ENCODE measurements at regions not wholly inside any gene's neighbourhood (a gene's known extent, or its start where the extent isn't known, plus 50 kb on each side); places are given as distances from the start of the nearest gene placed in this dataset.
A peak's percentile ranks its signal among the peaks of the same experiment; 100 is the strongest.

DNA sequence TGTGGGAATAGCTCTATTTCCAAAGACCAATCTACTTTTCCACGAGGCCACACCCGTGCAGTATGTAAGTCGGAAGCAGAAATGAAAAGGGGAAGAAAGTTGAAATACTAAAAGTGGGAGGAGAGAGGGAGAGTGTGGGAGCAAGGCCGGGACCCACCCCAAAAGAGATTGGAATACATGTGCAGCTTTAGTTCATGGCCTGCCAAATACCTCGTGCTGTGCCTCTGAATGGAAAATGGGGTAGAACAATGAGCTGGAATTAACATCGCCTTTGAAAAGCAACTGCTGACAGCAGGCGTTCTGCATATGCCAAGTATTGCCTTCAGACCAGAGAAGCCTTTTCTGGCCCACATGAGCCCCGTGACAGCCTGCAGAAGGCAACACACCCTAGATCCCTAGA is 155.6 kb downstream of the CD83 start:
- Mint-ChIP-seq H3K27me3 (ENCODE audit: unreplicated experiment) (peaks cover 5% of the 10 kb centered on the region), H3K4me1 (ENCODE audit: unreplicated experiment) (peaks cover 25% of the 10 kb centered on the region), H3K4me3 (ENCODE audit: unreplicated experiment) (no peak overlapping the region), H3K27ac (ENCODE audit: unreplicated experiment) (no peak overlapping the region), H3K36me3 (ENCODE audit: unreplicated experiment) (no peaks in the 10 kb centered on the region), H3K9me3 (ENCODE audit: unreplicated experiment) (no peaks in the 10 kb centered on the region)
- TF ChIP-seq CTCF (IDR thresholded peaks at IDR 0.05), result no peak
- DNase-seq (ENCODE audit: extremely low spot score, unreplicated experiment), result no peak

GRCh38 chr6:14274016-14274415 is 156.4 kb downstream of the CD83 start:
- TF ChIP-seq CTCF (IDR thresholded peaks at IDR 0.05), result no peak
- H3K27me3 Mint-ChIP-seq (ENCODE audit: unreplicated experiment), result peaks cover 5% of the 10 kb centered on the region
- peaks cover 25% of the 10 kb centered on the region for H3K4me1 Mint-ChIP-seq (ENCODE audit: unreplicated experiment)
- no peaks in the 10 kb centered on the region for H3K9me3 Mint-ChIP-seq (ENCODE audit: unreplicated experiment)
- H3K27ac Mint-ChIP-seq (ENCODE audit: unreplicated experiment), result no peak overlapping the region
- DNase-seq (ENCODE audit: extremely low spot score, unreplicated experiment), result peak; percentile 48
- no peaks in the 10 kb centered on the region for H3K36me3 Mint-ChIP-seq (ENCODE audit: unreplicated experiment)
- H3K4me3 Mint-ChIP-seq (ENCODE audit: unreplicated experiment), result no peak overlapping the region

GRCh38 chr6:14274546-14275492 is 157.2 kb downstream of the CD83 start:
- Mint-ChIP-seq H3K27ac (ENCODE audit: unreplicated experiment) (no peak overlapping the region), H3K27me3 (ENCODE audit: unreplicated experiment) (peaks cover 5% of the 10 kb centered on the region), H3K9me3 (ENCODE audit: unreplicated experiment) (no peaks in the 10 kb centered on the region), H3K4me1 (ENCODE audit: unreplicated experiment) (peaks cover 25% of the 10 kb centered on the region), H3K4me3 (ENCODE audit: unreplicated experiment) (no peak overlapping the region), H3K36me3 (ENCODE audit: unreplicated experiment) (no peaks in the 10 kb centered on the region)
- peak; percentile 27 for DNase-seq (ENCODE audit: extremely low spot score, unreplicated experiment)
- TF ChIP-seq CTCF (IDR thresholded peaks at IDR 0.05), result no peak

DNA sequence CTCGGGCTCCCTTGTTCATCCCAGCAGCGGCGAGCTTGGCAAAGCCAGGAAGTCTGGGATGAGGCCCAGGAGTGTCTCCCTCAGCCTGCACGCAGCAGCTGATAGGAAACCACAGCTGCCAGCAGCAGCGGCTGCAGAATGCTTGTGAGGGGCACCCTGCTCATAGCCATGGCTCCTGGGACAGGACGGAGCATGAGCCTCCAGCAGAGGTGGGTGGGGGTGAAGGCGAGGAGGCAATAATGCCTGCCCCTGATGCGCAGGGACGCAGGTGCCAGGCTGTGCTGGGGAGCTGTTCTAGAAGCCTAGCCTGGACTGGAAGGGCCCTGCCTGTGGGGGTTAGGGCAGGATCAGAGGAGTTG is 157.9 kb downstream of the CD83 start:
- peaks cover 5% of the 10 kb centered on the region for H3K27me3 Mint-ChIP-seq (ENCODE audit: unreplicated experiment)
- DNase-seq (ENCODE audit: extremely low spot score, unreplicated experiment), result peak; percentile 70
- H3K4me3 Mint-ChIP-seq (ENCODE audit: unreplicated experiment), result no peak overlapping the region
- peaks cover 4% of the 10 kb centered on the region for H3K9me3 Mint-ChIP-seq (ENCODE audit: unreplicated experiment)
- no peaks in the 10 kb centered on the region for H3K36me3 Mint-ChIP-seq (ENCODE audit: unreplicated experiment)
- H3K27ac Mint-ChIP-seq (ENCODE audit: unreplicated experiment), result no peak overlapping the region
- no peak for TF ChIP-seq CTCF (IDR thresholded peaks at IDR 0.05)
- peaks cover 25% of the 10 kb centered on the region for H3K4me1 Mint-ChIP-seq (ENCODE audit: unreplicated experiment)

DNA sequence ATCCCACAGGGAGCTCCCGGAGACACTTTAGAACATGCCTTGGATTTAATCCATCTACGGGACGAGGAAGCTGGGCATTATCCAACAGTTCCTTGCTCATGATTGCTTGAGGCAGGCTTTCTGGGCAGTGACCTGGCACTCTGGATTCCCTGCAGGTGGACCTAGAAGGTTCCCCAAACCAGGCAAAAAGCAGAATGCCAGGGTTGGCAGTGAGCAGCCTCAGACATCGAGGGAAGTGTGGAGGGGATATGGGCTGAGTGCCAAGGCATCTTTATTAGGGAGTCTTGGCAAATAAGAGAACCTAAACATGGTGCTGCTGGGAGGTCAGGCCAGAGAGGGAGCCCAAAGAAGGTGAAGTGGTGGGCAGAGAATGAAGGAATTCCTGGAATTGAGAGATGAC is 158.5 kb downstream of the CD83 start:
- H3K27me3 Mint-ChIP-seq (ENCODE audit: unreplicated experiment), result peaks cover 5% of the 10 kb centered on the region
- peaks cover 4% of the 10 kb centered on the region for H3K9me3 Mint-ChIP-seq (ENCODE audit: unreplicated experiment)
- H3K4me3 Mint-ChIP-seq (ENCODE audit: unreplicated experiment), result no peak overlapping the region
- H3K4me1 Mint-ChIP-seq (ENCODE audit: unreplicated experiment), result peaks cover 23% of the 10 kb centered on the region
- TF ChIP-seq CTCF (IDR thresholded peaks at IDR 0.05), result no peak
- no peaks in the 10 kb centered on the region for H3K36me3 Mint-ChIP-seq (ENCODE audit: unreplicated experiment)
- no peak overlapping the region for H3K27ac Mint-ChIP-seq (ENCODE audit: unreplicated experiment)
- peak; percentile 44 for DNase-seq (ENCODE audit: extremely low spot score, unreplicated experiment)

Measured in osteocyte (in vitro differentiated cells).